ENCODE measurements at regions not wholly inside any gene's neighbourhood (a gene's known extent, or its start where the extent isn't known, plus 50 kb on each side); places are given as distances from the start of the nearest gene placed in this dataset.
"Not testable (repeated sequence)": the region's sequence is repeated elsewhere in the genome, so short reads cannot be mapped to it uniquely, and the experiment has no call there.

DNA sequence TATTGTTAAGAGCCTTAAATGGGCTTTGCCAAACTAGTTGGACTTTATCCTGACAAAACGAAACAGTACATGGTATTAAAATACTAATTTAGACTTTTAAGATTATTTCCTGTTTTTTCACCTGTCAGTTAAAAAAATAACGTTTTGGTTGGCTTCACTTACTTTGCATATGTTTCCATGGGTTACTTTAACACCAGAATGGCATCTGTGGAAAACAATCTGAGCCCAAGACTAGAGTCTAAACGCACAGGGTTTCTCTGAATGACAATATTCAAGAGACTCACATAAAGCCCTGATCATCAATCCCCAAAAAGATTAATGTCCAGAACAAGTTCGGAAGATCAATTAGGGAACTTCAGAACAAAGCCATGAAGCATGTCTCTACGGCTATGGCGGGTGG, 888.0 kb downstream of the EPHA4 start:
- DNase-seq (ENCODE audit: low read depth in 2 of 2) = no peak

DNA sequence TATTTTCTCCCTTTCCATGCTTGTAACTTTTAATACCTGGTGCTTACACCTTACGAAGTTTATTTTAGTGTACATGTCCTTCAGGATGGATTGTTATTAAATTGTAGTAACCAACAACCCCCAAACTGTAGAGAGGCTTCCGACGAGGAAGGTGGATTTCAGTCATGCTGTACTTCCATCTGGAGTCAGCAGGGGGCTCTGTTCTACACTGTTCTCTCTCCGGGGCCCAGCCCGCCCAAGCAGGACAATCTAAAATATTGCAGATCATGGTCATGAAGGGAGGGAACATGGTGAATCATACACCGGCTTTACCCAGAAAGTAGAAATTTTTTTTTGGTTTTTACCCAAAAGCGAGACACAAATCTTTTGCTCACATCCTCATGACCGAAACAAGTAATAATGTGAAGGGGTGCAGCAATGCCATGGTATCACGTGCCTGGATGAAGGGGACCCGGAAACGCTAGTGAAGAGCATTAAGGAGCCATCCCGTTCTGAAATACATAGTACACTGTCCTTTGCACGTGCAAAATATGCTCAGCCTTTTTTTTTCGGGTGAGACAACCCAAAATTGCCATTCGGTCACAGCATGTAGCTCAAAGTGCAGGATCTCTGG, 884.8 kb downstream of the EPHA4 start:
- peak; percentile 23 to 36 for DNase-seq (ENCODE audit: low read depth in 2 of 2)

DNA sequence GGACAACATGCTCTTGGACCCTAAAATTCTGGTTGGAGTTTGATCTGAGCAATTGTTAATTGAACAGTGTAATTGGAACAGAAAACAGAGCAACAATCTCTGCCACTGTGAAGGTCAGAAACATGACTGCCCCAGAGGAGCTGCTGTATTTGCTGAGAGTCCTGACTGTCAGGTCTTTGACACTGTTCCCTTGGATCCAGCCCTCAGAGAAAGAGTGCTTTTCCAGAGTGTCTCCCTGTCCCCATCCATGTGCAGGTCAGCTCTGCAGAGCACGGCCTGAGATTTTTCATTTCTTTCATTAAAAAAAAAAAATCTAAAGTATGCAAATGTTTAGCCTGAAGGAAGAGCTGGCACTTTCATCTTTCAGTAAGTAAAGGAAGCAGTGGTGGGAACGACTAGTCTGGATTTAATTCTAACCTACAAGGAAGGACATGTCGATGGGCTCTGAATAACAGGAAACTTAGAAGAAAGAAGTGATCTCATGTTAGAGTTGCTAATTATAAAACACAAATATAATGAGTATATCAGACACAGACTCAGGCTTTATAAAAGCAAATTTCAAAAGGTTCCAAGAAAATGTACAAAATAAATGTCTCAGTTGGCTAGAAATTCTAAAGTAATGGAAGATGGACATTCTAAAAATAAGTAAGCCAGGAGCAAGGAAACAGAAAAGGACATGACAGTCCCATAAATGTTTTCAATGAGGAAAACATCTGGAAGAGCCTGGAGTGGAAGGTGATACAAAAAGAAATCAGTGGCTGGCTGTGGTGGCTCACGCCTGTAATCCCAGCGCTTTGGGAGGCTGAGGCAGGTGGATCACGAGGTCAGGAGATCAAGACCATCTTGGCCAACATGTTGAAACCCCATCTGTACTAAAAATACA, 876.5 kb downstream of the EPHA4 start:
- DNase-seq (ENCODE audit: low read depth in 2 of 2) = no peak

DNA sequence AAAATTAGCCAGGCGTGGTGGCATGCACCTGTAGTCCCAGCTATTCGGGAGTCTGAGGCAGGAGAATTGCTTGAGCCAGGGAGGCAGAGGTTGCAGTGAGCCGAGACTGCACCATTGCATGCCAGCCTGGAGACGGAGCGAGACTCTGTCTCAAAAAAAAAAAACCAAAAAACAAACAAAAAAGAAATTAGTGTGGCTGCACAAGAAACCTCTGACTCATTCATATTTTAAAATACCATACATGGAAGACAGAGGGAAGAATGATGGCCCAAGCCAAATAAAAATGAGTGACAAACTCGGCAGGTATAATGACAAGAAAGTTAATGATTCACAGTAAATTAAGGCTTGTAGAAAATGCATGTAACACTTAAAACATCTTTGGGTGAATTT, 875.8 kb downstream of the EPHA4 start:
- no peak for DNase-seq (ENCODE audit: low read depth in 2 of 2)

DNA sequence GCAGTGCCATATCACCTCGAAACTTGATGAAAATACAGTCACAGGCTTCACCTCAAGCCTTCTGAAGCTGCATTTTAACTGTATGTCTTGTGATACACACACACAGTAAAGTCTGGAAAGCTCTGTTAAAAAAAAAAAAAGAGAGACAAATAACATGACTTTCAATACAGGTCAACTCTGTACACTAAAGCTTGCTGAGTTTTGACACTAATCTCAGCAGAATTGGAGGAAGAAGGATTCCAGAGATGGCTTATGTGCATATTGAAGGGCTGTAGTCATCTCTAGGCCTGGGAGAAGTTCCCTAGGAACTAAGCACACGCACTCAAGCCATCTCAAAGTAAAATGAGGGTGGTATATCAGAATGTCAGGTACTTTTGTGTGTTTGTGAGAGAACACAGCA, 875.1 kb downstream of the EPHA4 start:
- DNase-seq (ENCODE audit: low read depth in 2 of 2) = no peak

DNA sequence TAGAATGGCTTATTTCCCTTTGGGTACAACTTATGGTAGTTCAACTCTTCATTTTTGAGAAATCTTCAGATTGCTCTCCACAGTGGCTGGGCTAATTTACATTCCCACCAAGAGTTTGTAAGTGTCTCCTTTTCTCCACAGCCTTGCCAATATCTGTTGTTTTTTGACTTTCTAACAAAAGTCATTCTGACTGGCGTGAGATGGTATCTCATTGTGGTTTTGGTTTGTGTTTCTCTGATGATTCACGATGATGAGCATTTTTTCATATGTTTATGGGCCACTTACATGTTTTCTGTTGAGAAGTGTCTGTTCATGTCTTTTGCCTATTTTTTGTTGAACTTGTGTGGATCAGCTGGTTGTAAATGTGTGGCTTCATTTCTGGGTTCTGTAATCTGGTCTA, 871.0 kb downstream of the EPHA4 start:
- no peak for DNase-seq (ENCODE audit: low read depth in 2 of 2)

DNA sequence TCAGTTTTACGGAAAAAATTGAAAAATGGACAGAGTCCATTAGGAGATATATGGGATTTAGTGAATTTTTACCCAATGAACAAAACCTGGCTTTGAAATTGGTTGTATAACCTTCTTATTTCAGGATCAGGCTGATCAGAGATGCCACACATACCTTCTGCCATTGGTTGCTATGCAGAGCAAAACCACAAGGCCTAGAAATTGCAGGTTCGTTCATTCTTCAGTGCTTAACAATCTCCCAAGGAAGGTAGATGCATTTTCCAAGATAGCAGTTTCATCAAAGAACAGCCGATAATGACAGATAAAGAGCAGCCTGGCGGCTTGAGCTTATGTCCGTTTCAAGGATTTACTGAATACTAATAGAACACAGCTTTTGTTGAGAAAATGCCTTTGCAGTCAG, 868.8 kb downstream of the EPHA4 start:
- DNase-seq (ENCODE audit: low read depth in 2 of 2) = no peak

DNA sequence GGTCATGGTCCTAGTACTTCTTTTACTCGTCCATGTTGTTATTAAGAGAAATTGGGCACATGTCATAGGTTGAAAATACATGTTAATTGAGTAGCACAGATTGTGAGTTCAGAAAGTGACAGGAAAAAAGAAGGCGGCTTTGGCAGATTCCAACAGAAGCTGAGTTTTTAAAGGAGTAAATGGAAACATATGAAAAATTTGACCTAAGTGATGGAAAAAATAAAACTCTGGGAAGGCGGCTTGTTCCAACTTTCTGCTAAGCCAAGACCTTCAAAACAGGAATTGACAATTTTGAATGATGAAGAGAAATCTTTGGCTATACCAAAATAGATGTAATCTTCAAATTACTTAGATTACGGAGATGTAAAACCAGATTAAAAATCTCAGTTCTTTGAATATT, 868.0 kb downstream of the EPHA4 start:
- DNase-seq (ENCODE audit: low read depth in 2 of 2) = no peak

DNA sequence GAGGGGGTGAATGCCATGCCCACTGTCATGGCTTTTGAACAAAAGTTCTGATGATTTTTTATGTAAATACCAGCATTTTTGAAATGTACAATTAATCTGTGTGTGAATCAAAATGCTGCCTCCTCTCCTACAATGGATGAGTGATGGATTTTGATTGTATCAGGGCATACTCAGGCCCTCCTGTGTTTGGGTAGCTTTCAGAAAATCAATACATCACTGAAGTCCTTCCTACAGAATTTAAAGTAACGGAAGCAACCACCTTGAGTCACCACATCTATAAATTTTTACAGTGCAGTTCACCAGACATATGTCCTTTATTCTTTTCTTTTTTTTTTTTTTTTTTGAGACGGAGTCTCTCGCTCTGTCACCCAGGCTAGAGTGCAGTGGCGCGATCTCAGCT, 867.3 kb downstream of the EPHA4 start:
- no peak for DNase-seq (ENCODE audit: low read depth in 2 of 2)

DNA sequence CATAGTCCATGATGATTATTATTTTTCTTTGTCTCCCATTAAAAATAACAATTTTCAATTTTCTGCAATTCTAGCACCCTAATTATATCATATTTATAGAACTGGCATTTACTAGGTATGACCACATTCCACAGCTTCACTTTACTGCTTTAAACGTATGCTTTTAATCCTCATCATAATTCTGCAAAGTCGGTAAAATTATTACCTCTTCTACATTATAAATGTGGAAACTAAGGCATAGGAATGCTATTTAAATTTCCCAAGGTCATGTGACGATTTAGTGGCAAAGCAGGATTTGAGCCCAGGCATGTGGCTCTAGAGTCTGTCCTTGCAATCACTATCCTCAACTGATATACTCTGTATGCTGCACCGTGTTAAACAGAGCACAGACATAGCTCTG, 866.4 kb downstream of the EPHA4 start:
- no peak for DNase-seq (ENCODE audit: low read depth in 2 of 2)

DNA sequence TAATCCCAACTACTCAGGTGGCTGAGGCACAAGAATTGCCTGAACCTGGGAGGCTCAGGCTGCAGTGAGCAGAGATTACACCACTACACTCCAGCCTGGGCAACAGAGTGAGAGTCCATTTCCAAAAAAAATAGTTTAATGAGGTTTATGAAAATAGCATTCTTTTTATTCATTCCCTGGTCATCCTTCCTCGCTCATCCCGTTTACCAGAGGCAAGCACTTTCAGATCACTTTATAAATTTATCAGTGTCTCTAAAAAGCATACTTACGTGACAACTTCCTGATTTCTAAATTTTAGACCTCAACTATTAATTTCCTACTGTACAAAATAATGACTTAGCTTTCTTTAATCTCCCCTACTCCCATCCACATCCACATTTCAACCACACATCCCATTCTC, 864.8 kb downstream of the EPHA4 start:
- no peak for DNase-seq (ENCODE audit: low read depth in 2 of 2)

DNA sequence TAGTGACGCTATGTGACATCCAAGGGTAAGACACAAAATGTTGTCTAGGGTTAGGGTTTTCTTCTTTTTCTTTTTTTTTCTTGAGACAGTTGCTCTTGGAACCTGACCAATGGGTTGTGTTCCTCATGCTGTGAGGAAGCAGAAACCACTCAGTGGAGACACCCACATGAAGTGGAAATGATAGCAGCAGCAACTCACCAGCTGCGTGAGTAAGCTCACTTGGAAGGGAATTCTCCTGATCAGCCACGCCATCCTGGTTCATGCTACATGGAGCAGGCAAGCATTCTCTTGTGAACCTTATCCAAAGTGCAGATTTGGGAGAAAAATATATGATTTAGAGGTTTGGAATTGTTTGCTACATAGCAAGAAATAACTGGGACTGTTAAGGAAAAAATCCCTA, 863.7 kb downstream of the EPHA4 start:
- no peak for DNase-seq (ENCODE audit: low read depth in 2 of 2)

DNA sequence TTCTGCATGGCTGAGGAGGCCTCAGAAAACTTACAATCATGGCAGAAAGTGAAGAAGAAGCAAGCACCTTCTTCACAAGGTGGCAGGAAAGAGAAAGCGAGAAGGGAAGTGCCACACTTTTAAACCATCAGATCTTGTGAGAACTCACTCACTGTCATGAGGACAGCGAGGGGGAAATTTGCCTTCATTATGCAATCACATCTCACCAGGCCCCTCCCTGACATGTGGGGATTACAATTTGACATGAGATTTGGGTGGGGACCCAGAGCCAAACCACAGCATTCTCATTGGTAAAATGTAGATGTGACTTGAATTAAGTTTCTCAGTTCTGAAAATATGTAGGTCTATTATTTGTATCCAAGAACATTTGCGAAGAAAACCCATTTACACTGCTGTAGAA, 854.8 kb downstream of the EPHA4 start:
- no peak for DNase-seq (ENCODE audit: low read depth in 2 of 2)

DNA sequence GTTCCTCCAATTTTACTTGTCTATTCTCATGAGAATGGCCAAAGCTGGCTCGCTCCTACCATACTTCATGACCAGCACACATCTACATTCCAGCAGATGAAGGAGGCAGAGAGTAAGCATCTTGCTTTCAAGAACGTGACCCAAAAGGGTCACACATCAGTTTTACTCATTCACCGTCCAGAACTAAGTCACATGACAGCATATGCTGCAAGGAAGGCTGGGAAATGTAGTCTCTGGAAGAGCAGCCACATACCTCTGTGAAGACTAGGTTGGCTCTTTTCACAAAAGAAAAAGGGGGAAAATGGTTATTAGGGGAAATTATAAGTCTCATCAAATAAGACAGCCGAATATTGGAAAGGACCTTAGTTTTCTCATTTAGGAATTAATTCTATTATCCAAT, 835.3 kb downstream of the EPHA4 start:
- DNase-seq (ENCODE audit: low read depth in 2 of 2) = no peak

DNA sequence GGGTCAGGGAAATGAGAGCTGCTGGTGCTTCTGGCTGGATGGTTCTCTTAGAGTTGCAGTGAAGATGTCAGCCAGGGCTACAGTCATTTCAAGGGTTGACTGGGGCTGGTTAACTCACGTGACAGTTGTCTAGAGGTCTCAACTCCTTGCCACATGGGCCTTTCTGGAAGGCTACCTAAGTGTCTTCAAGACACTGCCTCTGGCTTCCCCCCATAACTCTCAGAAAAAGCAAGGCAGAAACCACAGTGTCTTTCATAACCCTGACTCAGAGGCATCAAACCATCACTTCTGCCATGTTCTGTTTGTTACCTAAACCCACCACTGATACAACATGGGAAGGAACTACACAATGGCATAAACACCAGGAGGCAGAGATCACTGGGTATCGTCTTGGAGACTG, 828.9 kb downstream of the EPHA4 start:
- no peak for DNase-seq (ENCODE audit: low read depth in 2 of 2)

DNA sequence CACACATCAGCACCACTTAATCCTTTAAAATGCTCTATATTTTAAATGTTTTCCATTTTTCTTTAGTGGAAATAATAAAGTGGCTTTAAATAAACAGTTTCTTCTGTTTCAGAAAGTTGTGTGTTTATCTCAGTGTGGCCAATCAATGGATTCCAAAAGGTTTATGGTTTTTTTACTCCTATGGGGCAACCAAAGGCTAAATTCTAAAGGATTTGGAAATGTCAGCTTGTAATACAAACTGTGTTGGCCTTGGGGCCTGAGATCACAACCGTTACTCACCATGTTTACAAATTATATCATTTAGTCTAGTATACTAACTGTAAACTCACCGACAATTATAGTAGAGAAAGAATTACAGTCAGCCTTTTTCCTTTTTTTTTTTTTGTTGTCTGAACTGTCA, 827.2 kb downstream of the EPHA4 start:
- DNase-seq (ENCODE audit: low read depth in 2 of 2) = no peak

DNA sequence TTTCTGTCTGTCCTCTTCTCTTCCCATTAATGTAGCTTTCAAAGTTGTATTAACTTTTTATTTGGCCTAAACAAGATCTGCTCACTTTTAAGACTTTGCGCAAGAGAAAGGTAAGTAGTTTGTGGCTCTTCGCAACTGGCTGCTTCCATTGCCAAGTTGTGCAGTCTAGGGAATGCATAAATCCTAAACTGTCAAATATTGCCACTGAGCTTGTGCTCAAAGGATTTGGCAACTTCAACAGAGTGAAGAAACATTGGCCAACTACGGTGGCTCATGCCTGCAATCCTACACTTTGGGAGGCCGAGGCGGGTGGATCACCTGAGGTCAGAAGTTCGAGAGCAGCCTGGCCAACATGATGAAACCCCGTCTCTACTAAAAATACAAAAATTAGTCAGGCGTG, 826.4 kb downstream of the EPHA4 start:
- DNase-seq (ENCODE audit: low read depth in 2 of 2) = no peak

DNA sequence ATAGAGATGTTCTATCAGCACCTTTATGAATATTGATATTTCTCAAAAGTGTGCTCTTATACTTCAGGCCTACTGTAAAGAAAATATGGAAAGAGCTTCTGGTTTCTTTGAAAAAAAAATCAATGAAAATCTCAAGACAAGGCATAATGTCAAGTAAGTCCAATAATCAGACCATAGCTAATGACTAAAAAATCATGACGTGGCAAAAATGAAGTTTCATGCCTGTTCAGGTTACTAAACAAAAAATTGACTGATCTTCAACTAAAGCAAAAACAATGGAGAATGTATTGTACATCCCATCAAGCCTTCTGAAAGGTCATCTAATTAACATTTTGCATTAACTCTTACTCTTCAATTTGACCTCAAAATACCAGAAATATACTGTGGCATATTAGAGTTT, 824.4 kb downstream of the EPHA4 start:
- no peak for DNase-seq (ENCODE audit: low read depth in 2 of 2)

DNA sequence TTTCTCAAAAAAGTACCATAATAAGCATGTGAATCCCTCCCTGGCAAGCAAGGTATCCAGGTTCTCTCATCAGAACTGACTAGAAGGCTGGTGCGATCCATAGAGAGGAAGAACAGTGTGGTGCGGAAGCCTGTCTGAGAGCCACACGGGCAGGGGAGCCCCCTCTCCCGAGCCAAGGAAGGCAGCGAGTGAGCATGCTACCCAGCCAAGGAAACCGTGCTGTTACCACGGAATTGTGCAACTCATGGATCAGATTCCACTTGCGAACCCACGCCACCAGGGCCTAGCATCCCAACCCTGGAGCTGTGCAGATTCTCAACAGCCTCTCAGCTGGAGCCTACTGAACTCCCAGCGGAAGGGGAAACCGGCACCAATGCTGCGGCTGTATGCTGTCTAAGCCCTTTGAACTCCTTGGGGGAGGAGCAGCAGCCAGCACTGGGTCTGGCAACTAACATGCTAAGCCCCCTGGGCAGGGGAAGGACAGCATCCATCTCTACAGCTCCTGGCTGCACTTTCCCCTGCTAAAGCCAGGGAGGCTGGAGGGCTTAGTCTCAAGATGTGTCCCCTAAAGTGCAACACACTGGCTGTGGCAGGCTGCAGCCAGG, 823.1 kb downstream of the EPHA4 start:
- no peak for DNase-seq (ENCODE audit: low read depth in 2 of 2)

DNA sequence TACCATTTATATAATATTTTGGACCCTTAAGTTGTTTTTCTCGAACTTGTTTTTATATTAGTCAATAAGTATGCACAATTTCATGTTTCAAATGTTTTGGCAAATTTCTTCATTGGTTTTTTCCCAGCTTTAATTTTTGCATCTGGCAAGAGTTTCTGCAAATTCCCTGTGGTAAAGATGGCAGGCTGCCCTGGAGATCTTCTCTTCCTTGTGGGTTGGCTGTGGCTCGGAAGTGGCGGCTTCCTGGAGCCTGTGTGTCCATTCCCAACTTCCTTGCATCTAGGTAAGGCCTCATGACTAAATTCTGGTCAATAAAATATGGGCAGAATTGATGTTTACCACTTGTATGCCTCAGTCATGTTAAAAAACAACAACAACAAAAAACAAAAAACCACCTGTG, 818.6 kb downstream of the EPHA4 start:
- no peak for DNase-seq (ENCODE audit: low read depth in 2 of 2)

DNA sequence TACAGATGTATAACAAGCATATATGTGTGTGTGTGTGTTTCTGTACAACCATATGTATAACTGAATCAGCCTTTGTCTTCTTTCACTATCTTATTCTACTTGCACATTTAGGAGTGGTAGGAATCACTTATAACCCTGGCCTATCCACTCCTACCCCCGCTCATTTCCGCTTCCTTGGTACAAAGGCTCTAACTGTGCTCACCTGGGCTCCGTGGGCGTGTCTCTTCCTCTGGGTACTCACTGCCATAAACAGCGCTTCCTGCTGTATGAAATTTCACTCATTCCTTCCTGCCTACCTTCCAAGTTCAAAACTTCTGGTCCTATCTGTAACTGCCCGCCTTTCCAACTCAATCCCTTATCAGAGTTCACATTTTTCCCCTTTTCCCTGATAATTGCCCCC, 815.5 kb downstream of the EPHA4 start:
- DNase-seq (ENCODE audit: low read depth in 2 of 2) = no peak

DNA sequence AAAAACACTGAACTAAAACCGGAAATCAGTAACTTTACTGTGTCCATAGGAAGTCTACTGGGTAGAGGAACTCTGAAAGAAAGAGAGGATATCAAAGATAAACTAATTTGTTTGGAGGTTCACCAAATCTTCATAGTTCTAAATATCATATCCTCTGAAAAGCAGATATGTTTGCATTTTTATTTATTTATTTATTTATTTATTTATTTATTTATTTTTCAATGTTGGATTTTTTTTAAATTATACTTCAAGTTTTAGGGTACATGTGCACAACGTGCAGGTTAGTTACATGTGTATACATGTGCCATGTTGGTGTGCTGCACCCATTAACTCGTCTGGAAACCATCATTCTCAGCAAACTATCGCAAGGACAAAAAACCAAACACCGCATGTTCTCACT, 813.7 kb downstream of the EPHA4 start:
- DNase-seq (ENCODE audit: low read depth in 2 of 2) = not testable (repeated sequence)

DNA sequence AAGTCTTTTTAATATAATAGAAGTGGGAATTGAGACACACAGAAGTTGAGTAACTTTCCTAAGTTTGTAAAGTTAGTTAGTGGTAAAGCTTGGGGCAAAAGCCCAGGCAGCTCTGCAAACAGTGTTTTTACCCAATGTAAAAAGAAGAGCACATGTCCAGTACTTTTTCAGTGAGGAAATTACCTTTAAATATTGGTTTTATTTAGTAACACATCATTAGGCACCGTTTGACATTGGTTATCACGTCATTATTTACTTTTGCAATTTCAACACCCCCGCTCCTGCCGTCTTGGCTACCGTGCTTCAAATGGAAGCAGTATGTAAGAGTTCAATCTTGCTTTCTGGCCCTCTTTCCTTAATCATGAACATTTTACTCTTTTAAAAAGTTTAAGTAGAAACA, 807.9 kb downstream of the EPHA4 start:
- no peak for DNase-seq (ENCODE audit: low read depth in 2 of 2)

Data from fibroblast of skin of left quadriceps (primary cell).